VCaP (cell line): ENCODE measurements at regions not wholly inside any gene's neighbourhood (a gene's known extent, or its start where the extent isn't known, plus 50 kb on each side); places are given as distances from the start of the nearest gene placed in this dataset.

ENCODE experiments used
- H3K27ac ChIP-seq: fragments of 450-650 bp; 2 replicates; pipeline ENCODE4 v1.5.1; 2017
- CTCF ChIP-seq: fragments of 450-650 bp; conservative IDR thresholded peaks from 2 replicates; pipeline ENCODE4 v1.5.1; 2017; ENCODE audit warnings: mild to moderate bottlenecking, moderate library complexity

- no peak for TF ChIP-seq CTCF
- H3K27ac ChIP-seq = no peak overlapping the region
Observed at GRCh38 chr15:26146202-26146601, 283.1 kb upstream of the ATP10A start.

- H3K27ac ChIP-seq = no peak overlapping the region
- no peak for TF ChIP-seq CTCF
Observed at GRCh38 chr15:26145796-26146195, 282.7 kb upstream of the ATP10A start.

GRCh38 chr15:26144836-26145235 lies 281.7 kb upstream of the ATP10A start:
- H3K27ac ChIP-seq = no peak overlapping the region
- no peak for TF ChIP-seq CTCF

GRCh38 chr15:26143221-26143620 lies 280.1 kb upstream of the ATP10A start:
- no peak for TF ChIP-seq CTCF
- H3K27ac ChIP-seq = no peak overlapping the region

GRCh38 chr15:26134812-26135211 lies 271.7 kb upstream of the ATP10A start:
- no peak overlapping the region for H3K27ac ChIP-seq
- no peak for TF ChIP-seq CTCF

GRCh38 chr15:26134152-26134551 lies 271.0 kb upstream of the ATP10A start:
- no peak for TF ChIP-seq CTCF
- H3K27ac ChIP-seq = no peak overlapping the region

- no peak overlapping the region for H3K27ac ChIP-seq
- no peak for TF ChIP-seq CTCF
Observed at GRCh38 chr15:26132811-26133210, 269.7 kb upstream of the ATP10A start.

GRCh38 chr15:26129852-26130251 lies 266.7 kb upstream of the ATP10A start:
- TF ChIP-seq CTCF = no peak
- H3K27ac ChIP-seq = no peak overlapping the region
